Endothelial cell of umbilical vein (primary cell): ENCODE measurements at regions not wholly inside any gene's neighbourhood (a gene's known extent, or its start where the extent isn't known, plus 50 kb on each side); places are given as distances from the start of the nearest gene placed in this dataset.

Experiments
- BruUV-seq: library from RNA; stranded (reverse); fragments of 400-500 nt; replicated peaks from 2 replicates; lab custom pipeline; 2021; lab: Mats Ljungman, UMichigan
- CTCF ChIA-PET: fragments of 300-600, 350-600 bp; sonication (Branson Sonifier 250); formaldehyde crosslinking; loops from one replicate; lab custom pipeline; 2021; ENCODE audit warnings: antibody characterized with exemption, inconsistent platforms; lab: Charles Lee
- POLR2A ChIA-PET: fragments of 300-600, 350-600 bp; sonication (Branson Sonifier 250); formaldehyde crosslinking; loops from one replicate; lab custom pipeline; 2021; ENCODE audit warnings: antibody characterized with exemption, inconsistent platforms; lab: Charles Lee
- DNase-seq: peaks from one replicate; pipeline ENCODE4 v3.0.0-alpha.2; 2011; ENCODE audit warnings: low read depth, low spot score
- FAIRE-seq: peaks from 2 replicates; lab custom pipeline; 2011; peaks lifted over from hg19 to GRCh38; lab: Jason Lieb, UNC
- H2AFZ ChIP-seq: 2 replicates; pipeline ENCODE4 v1.6.0; 2012; ENCODE audit warnings: low read depth, low read length, control low read depth, inconsistent platforms
- H3K27ac ChIP-seq: 2 replicates; pipeline ENCODE4 v1.5.1; 2011; ENCODE audit warnings: low read depth, mild to moderate bottlenecking, control low read depth, low read length, moderate library complexity; ENCODE audit not compliant: insufficient read depth
- H3K27me3 ChIP-seq, 2 experiments: 2 replicates each; pipeline versions ENCODE4 v1.6.0 to v1.6.1; 2011; ENCODE audit warnings: low read length in 2 of 2, mixed read lengths in 1 of 2; ENCODE audit not compliant: control insufficient read depth in 2 of 2, insufficient read depth in 2 of 2
- H3K36me3 ChIP-seq, 2 experiments: 2 replicates in 1 of 2; 3 replicates in 1 of 2; pipeline ENCODE4 v1.5.1; 2011; ENCODE audit warnings: low read length in 2 of 2, mild to moderate bottlenecking in 1 of 2, moderate library complexity in 1 of 2; ENCODE audit not compliant: control insufficient read depth in 2 of 2, insufficient read depth in 2 of 2; ENCODE audit errors: extremely low read depth in 1 of 2
- H3K4me1 ChIP-seq: 3 replicates; pipeline ENCODE4 v1.5.1; 2011; ENCODE audit warnings: mild to moderate bottlenecking, low read length; ENCODE audit not compliant: control insufficient read depth, insufficient read depth; ENCODE audit errors: extremely low read depth
- H3K4me2 ChIP-seq: 2 replicates; pipeline ENCODE4 v1.6.1; 2011; ENCODE audit warnings: low read length, control low read depth, mixed read lengths; ENCODE audit not compliant: insufficient read depth
- H3K4me3 ChIP-seq, 3 experiments: fragments of 200-600 bp in 1 of 3; sonication (generic), shearing (Covaris generic) in 1 of 3; replicated peaks in 1 of 3; 2 replicates each; pipeline ENCODE4 v1.5.1; 2011 to 2016; ENCODE audit warnings: control low read depth in 3 of 3, low read length in 3 of 3, mild to moderate bottlenecking in 2 of 3, inconsistent platforms in 1 of 3, low read depth in 1 of 3, moderate library complexity in 1 of 3; ENCODE audit not compliant: insufficient read depth in 1 of 3
- H3K79me2 ChIP-seq: 2 replicates; pipeline ENCODE4 v1.6.0; 2012; ENCODE audit warnings: low read length, inconsistent platforms; ENCODE audit not compliant: control insufficient read depth, insufficient read depth
- H3K9ac ChIP-seq: replicated peaks from 2 replicates; pipeline ENCODE3; 2011; ENCODE audit warnings: low read length, control low read depth; ENCODE audit not compliant: insufficient read depth; ENCODE audit errors: extremely low read depth
- H3K9me1 ChIP-seq: replicated peaks from 3 replicates; pipeline ENCODE4 v1.6.0; 2011; ENCODE audit warnings: mild to moderate bottlenecking, low read length; ENCODE audit not compliant: control insufficient read depth, insufficient read depth; ENCODE audit errors: extremely low read depth
- H3K9me3 ChIP-seq: replicated peaks from 2 replicates; pipeline ENCODE4 v1.5.1; 2012; ENCODE audit warnings: low read length, inconsistent platforms; ENCODE audit not compliant: control insufficient read depth, insufficient read depth
- H4K20me1 ChIP-seq: replicated peaks from 2 replicates; pipeline ENCODE3; 2011; ENCODE audit warnings: mild to moderate bottlenecking, low read length; ENCODE audit not compliant: control insufficient read depth, insufficient read depth; ENCODE audit errors: extremely low read depth
- CTCF ChIP-seq, 2 donors: IDR thresholded peaks; 1 replicate in 1 of 2; 2 replicates in 1 of 2; pipeline ENCODE4 v1.5.1; 2011; ENCODE audit warnings: low read length in 2 of 2, mild to moderate bottlenecking in 2 of 2, moderate library complexity in 2 of 2, control low read depth in 1 of 2, inconsistent platforms in 1 of 2, low read depth in 1 of 2; ENCODE audit not compliant: insufficient read depth in 1 of 2; ENCODE audit errors: extremely low read depth in 1 of 2
- EZH2 ChIP-seq: IDR thresholded peaks from 2 replicates; pipeline ENCODE4 v1.6.1; 2012; ENCODE audit warnings: borderline replicate concordance, low read depth, mild to moderate bottlenecking, moderate library complexity, low read length, inconsistent platforms; ENCODE audit not compliant: severe bottlenecking
- FOS ChIP-seq: IDR thresholded peaks from 2 replicates; pipeline ENCODE4 v1.6.1; 2011; ENCODE audit warnings: mild to moderate bottlenecking, low read length, moderate library complexity, borderline replicate concordance; ENCODE audit not compliant: insufficient read depth
- GATA2 ChIP-seq: IDR thresholded peaks from 2 replicates; pipeline ENCODE4 v1.7.0; 2011; ENCODE audit warnings: low read depth, mild to moderate bottlenecking, moderate library complexity, mixed read lengths, low read length; ENCODE audit not compliant: insufficient read length, insufficient read depth
- JUN ChIP-seq: IDR thresholded peaks from 2 replicates; pipeline ENCODE4 v1.6.1; 2011; ENCODE audit warnings: borderline replicate concordance, low read depth; ENCODE audit not compliant: insufficient read length, insufficient read depth
- MAX ChIP-seq: IDR thresholded peaks from 2 replicates; pipeline ENCODE4 v1.6.1; 2011; ENCODE audit not compliant: insufficient read depth, insufficient read length
- MYC ChIP-seq: IDR thresholded peaks from one replicate; pipeline ENCODE4 v1.6.1; 2011; ENCODE audit warnings: mild to moderate bottlenecking, low read depth, low read length
- POLR2A ChIP-seq: IDR thresholded peaks from 2 replicates; pipeline ENCODE4 v1.6.1; 2012; ENCODE audit warnings: low read depth, mild to moderate bottlenecking, control low read depth, low read length
- POLR2AphosphoS5 ChIP-seq: IDR thresholded peaks from 2 replicates; pipeline ENCODE4 v1.6.1; 2012; ENCODE audit warnings: low read depth, mild to moderate bottlenecking, control low read depth, low read length, moderate library complexity; ENCODE audit not compliant: insufficient read depth
- dilution Hi-C: fragments of 300-500 bp; cut with MboI; formaldehyde crosslinking; loops from one replicate; pipeline ENCODE4 v1.15.0; 2019; ENCODE audit warnings: low sequenced_read_pairs; ENCODE audit not compliant: extremely low pct_ligation_motif_present
- intact Hi-C: fragments of 100-400 bp; cut with micrococcal nuclease; formaldehyde crosslinking; loops from one replicate; pipeline ENCODE4 v1.10.0; 2022

DNA sequence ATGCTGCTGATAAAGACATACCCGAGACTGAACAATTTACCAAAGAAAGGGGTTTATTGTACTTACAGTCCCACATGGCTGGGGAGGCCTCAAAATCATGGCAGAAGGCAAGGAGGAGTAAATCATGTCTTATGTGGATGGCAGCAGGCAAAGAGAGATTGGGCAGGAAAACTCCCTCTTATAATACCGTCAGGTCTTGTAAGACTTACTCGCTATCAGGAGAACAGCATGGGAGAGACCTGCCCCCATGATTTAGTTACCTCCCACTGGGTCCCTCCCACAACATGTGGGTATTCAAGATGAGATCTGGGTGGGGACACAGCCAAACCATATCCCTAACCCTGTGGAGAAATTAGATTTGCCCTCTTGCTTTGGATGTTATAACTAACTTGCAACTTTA is 1068.0 kb upstream of the ZEB2 start:
- FAIRE-seq: no peak
- H3K4me3 ChIP-seq: no peak overlapping the region
- ChIA-PET POLR2A (no interaction called here), CTCF (no interaction called here)
- DNase-seq: no peak
- peaks cover 19% of the 10 kb centered on the region for H3K4me1 ChIP-seq
- no peak for TF ChIP-seq JUN
- no peak for TF ChIP-seq GATA2
- TF ChIP-seq FOS: no peak
- no peak for TF ChIP-seq MAX
- TF ChIP-seq POLR2AphosphoS5: no peak
- TF ChIP-seq POLR2A: no peak
- no peak for TF ChIP-seq EZH2
- no peak for TF ChIP-seq CTCF (IDR thresholded peaks at IDR 0.05; ENCODE audit: extremely low read depth in 1 of 2, insufficient read depth in 1 of 2, low read depth in 1 of 2, low read length in 2 of 2)
- TF ChIP-seq MYC: no peak
- no peaks in the 10 kb centered on the region for H3K36me3 ChIP-seq
- BruUV-seq: no TSS peak
- no peaks in the 10 kb centered on the region for H3K9me1 ChIP-seq
- H3K4me2 ChIP-seq: no peak overlapping the region
- no peak overlapping the region for H3K27ac ChIP-seq
- H2AFZ ChIP-seq: no peak overlapping the region
- H3K27me3 ChIP-seq: no peaks in the 10 kb centered on the region
- H3K9ac ChIP-seq: no peak overlapping the region
- dilution Hi-C loops (no loop called here), intact Hi-C loops (no loop called here)
- no peaks in the 10 kb centered on the region for H3K9me3 ChIP-seq
- H3K79me2 ChIP-seq: no peaks in the 10 kb centered on the region
- H4K20me1 ChIP-seq: no peaks in the 10 kb centered on the region
